HG03108 (cell line): ENCODE measurements at regions not wholly inside any gene's neighbourhood (a gene's known extent, or its start where the extent isn't known, plus 50 kb on each side); places are given as distances from the start of the nearest gene placed in this dataset.

Experiments
- ATAC-seq: cut with Tn5 transposase; IDR thresholded peaks from one replicate; pipeline ENCODE4 v1.9.1; 2021; ENCODE audit warnings: moderate library complexity; ENCODE audit not compliant: unreplicated experiment

- no peak for ATAC-seq
Measured at GRCh38 chr2:12964904-12965539, 248.3 kb downstream of the TRIB2 start.

- ATAC-seq: no peak
Measured at GRCh38 chr2:12965540-12966269, 249.0 kb downstream of the TRIB2 start.

- ATAC-seq: no peak
Measured at GRCh38 chr2:12967804-12968203, 251.1 kb downstream of the TRIB2 start.

- no peak for ATAC-seq
Measured at GRCh38 chr2:12968399-12968798, 251.7 kb downstream of the TRIB2 start.

GRCh38 chr2:12970861-12971260, 254.1 kb downstream of the TRIB2 start:
- no peak for ATAC-seq

GRCh38 chr2:12971581-12972365, 255.0 kb downstream of the TRIB2 start:
- ATAC-seq: no peak

GRCh38 chr2:12978066-12978835, 261.5 kb downstream of the TRIB2 start:
- ATAC-seq: no peak

- no peak for ATAC-seq
Measured at GRCh38 chr2:12979066-12979465, 262.3 kb downstream of the TRIB2 start.

GRCh38 chr2:12980817-12981216, 264.1 kb downstream of the TRIB2 start:
- ATAC-seq: no peak

GRCh38 chr2:12982149-12982584, 265.4 kb downstream of the TRIB2 start:
- no peak for ATAC-seq

- no peak for ATAC-seq
Measured at GRCh38 chr2:12987246-12987645, 270.5 kb downstream of the TRIB2 start.

GRCh38 chr2:12988279-12988678, 271.5 kb downstream of the TRIB2 start:
- no peak for ATAC-seq

GRCh38 chr2:12990523-12990922, 273.8 kb downstream of the TRIB2 start:
- ATAC-seq: no peak

GRCh38 chr2:12998685-12999084, 281.9 kb downstream of the TRIB2 start:
- no peak for ATAC-seq

GRCh38 chr2:13000664-13001363, 284.1 kb downstream of the TRIB2 start:
- ATAC-seq: no peak

- no peak for ATAC-seq
Measured at GRCh38 chr2:13001408-13001807, 284.7 kb downstream of the TRIB2 start.

GRCh38 chr2:13002536-13003331, 286.0 kb downstream of the TRIB2 start:
- no peak for ATAC-seq

GRCh38 chr2:13003500-13003899, 286.8 kb downstream of the TRIB2 start:
- ATAC-seq: no peak

GRCh38 chr2:13005048-13005447, 288.3 kb downstream of the TRIB2 start:
- no peak for ATAC-seq
